Keratinocyte (primary cell): ENCODE measurements at regions not wholly inside any gene's neighbourhood (a gene's known extent, or its start where the extent isn't known, plus 50 kb on each side); places are given as distances from the start of the nearest gene placed in this dataset.

ENCODE experiments used
- DNase-seq: peaks from one replicate; pipeline ENCODE4 v3.0.0-alpha.2; 2011; ENCODE audit warnings: low read depth, missing footprints, low spot score
- FAIRE-seq: peaks from 2 replicates; lab custom pipeline; 2011; peaks lifted over from hg19 to GRCh38; lab: Jason Lieb, UNC
- H2AFZ ChIP-seq: 2 replicates; pipeline ENCODE4 v1.6.0; 2012; ENCODE audit warnings: low read length, control low read depth, inconsistent platforms; ENCODE audit not compliant: control insufficient read depth
- H3K27ac ChIP-seq: 2 replicates; pipeline ENCODE4 v1.5.1; 2011; ENCODE audit warnings: low read length; ENCODE audit not compliant: control insufficient read depth, insufficient read depth
- H3K27me3 ChIP-seq: 3 replicates; pipeline ENCODE4 v1.6.0; 2011; ENCODE audit warnings: low read length; ENCODE audit not compliant: control insufficient read depth, insufficient read depth; ENCODE audit errors: extremely low read depth
- H3K36me3 ChIP-seq, 2 experiments: 2 replicates in 1 of 2; 3 replicates in 1 of 2; pipeline ENCODE4 v1.5.1; 2011; ENCODE audit warnings: low read length in 2 of 2, mild to moderate bottlenecking in 1 of 2; ENCODE audit not compliant: control insufficient read depth in 2 of 2, insufficient read depth in 2 of 2; ENCODE audit errors: extremely low read depth in 1 of 2
- H3K4me1 ChIP-seq: 3 replicates; pipeline ENCODE4 v1.5.1; 2011; ENCODE audit warnings: low read length; ENCODE audit not compliant: control insufficient read depth, insufficient read depth; ENCODE audit errors: extremely low read depth
- H3K4me2 ChIP-seq: 3 replicates; pipeline ENCODE4 v1.6.0; 2011; ENCODE audit warnings: low read depth, low read length; ENCODE audit not compliant: control insufficient read depth, insufficient read depth; ENCODE audit errors: extremely low read depth
- H3K4me3 ChIP-seq, 3 experiments: fragments of 200-600 bp in 1 of 3; sonication (generic) in 1 of 3; 2 replicates in 2 of 3; 3 replicates in 1 of 3; pipeline ENCODE4 v1.5.1; 2011 to 2016; ENCODE audit warnings: low read length in 3 of 3, mild to moderate bottlenecking in 3 of 3, control low read depth in 2 of 3, inconsistent platforms in 1 of 3, low read depth in 1 of 3, mixed read lengths in 1 of 3, mixed run types in 1 of 3, moderate library complexity in 1 of 3; ENCODE audit not compliant: control insufficient read depth in 2 of 3, insufficient read depth in 2 of 3; ENCODE audit errors: extremely low read depth in 1 of 3
- H3K79me2 ChIP-seq: 2 replicates; pipeline ENCODE4 v1.6.0; 2012; ENCODE audit warnings: low read length; ENCODE audit not compliant: control insufficient read depth, insufficient read depth
- H3K9ac ChIP-seq: 3 replicates; pipeline ENCODE4 v1.6.0; 2011; ENCODE audit warnings: low read length; ENCODE audit not compliant: control insufficient read depth, insufficient read depth; ENCODE audit errors: extremely low read depth
- H3K9me1 ChIP-seq: 3 replicates; pipeline ENCODE4 v1.6.0; 2011; ENCODE audit warnings: low read length; ENCODE audit not compliant: control insufficient read depth, insufficient read depth; ENCODE audit errors: extremely low read depth
- H3K9me3 ChIP-seq: 2 replicates; pipeline ENCODE4 v1.5.1; 2012; ENCODE audit warnings: low read depth, low read length; ENCODE audit not compliant: control insufficient read depth
- H4K20me1 ChIP-seq: 3 replicates; pipeline ENCODE4 v1.6.0; 2011; ENCODE audit warnings: low read length; ENCODE audit not compliant: control insufficient read depth, insufficient read depth; ENCODE audit errors: extremely low read depth
- EZH2 ChIP-seq: IDR thresholded peaks from one replicate; pipeline ENCODE4 v1.6.1; 2012; ENCODE audit warnings: inconsistent platforms, mild to moderate bottlenecking, low read length, moderate library complexity
- dilution Hi-C: fragments of 300-500 bp; cut with MboI; formaldehyde crosslinking; loops from one replicate; pipeline ENCODE4 v1.7.0; 2020; ENCODE audit warnings: low sequenced_read_pairs; ENCODE audit not compliant: extremely low pct_ligation_motif_present
- TF ChIP-seq, protein P1 (sequence below), 3 experiments: IDR thresholded peaks in 1 of 3; conservative IDR thresholded peaks in 1 of 3; optimal IDR thresholded peaks in 1 of 3; 2 replicates in 2 of 3; 3 replicates in 1 of 3; pipeline versions ENCODE3 to v1.5.1; 2011; ENCODE audit warnings: low read length in 3 of 3, mild to moderate bottlenecking in 3 of 3, moderate library complexity in 2 of 3, control low read depth in 1 of 3, inconsistent platforms in 1 of 3; ENCODE audit not compliant: insufficient read depth in 2 of 3; ENCODE audit errors: extremely low read depth in 1 of 3

DNA sequence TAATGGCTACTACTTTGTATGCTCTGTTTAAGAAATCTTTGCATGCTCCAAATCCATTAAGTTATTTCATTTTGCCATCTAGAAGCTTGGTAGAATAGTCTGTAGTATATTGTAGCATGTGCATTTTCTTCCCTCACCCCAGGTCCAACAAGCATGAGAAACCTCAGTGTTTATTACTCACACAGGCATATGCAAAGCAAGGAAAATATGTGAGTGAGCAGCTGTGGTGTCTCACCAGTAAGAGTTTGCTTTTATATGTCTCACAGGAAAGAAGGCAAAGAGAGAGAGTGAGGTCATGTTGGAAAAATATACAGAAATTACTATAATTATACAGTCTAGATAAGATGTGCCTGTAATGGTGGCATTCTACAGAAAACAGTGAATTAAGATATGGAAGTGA, 312.5 kb downstream of the C3orf38 start:
- Histone ChIP-seq H3K4me3 (no peak overlapping the region), H3K27ac (no peak overlapping the region), H4K20me1 (no peaks in the 10 kb centered on the region), H3K4me2 (no peak overlapping the region), H3K27me3 (no peaks in the 10 kb centered on the region), H3K4me1 (no peaks in the 10 kb centered on the region), H3K9me3 (no peaks in the 10 kb centered on the region), H2AFZ (no peak overlapping the region), H3K9me1 (no peaks in the 10 kb centered on the region), H3K36me3 (no peaks in the 10 kb centered on the region), H3K9ac (no peak overlapping the region), H3K79me2 (no peaks in the 10 kb centered on the region)
- dilution Hi-C loops: no loop called here
- DNase-seq (no peak), FAIRE-seq (no peak)
- TF ChIP-seq, protein P1, sequence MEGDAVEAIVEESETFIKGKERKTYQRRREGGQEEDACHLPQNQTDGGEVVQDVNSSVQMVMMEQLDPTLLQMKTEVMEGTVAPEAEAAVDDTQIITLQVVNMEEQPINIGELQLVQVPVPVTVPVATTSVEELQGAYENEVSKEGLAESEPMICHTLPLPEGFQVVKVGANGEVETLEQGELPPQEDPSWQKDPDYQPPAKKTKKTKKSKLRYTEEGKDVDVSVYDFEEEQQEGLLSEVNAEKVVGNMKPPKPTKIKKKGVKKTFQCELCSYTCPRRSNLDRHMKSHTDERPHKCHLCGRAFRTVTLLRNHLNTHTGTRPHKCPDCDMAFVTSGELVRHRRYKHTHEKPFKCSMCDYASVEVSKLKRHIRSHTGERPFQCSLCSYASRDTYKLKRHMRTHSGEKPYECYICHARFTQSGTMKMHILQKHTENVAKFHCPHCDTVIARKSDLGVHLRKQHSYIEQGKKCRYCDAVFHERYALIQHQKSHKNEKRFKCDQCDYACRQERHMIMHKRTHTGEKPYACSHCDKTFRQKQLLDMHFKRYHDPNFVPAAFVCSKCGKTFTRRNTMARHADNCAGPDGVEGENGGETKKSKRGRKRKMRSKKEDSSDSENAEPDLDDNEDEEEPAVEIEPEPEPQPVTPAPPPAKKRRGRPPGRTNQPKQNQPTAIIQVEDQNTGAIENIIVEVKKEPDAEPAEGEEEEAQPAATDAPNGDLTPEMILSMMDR (optimal IDR thresholded peaks at IDR 0.05 in 1 of 3, IDR thresholded peaks at IDR 0.05 in 1 of 3, conservative IDR thresholded peaks at IDR 0.05 in 1 of 3; ENCODE audit: extremely low read depth in 1 of 3, insufficient read depth in 2 of 3, low read length in 3 of 3): no peak
- TF ChIP-seq EZH2: no peak

DNA sequence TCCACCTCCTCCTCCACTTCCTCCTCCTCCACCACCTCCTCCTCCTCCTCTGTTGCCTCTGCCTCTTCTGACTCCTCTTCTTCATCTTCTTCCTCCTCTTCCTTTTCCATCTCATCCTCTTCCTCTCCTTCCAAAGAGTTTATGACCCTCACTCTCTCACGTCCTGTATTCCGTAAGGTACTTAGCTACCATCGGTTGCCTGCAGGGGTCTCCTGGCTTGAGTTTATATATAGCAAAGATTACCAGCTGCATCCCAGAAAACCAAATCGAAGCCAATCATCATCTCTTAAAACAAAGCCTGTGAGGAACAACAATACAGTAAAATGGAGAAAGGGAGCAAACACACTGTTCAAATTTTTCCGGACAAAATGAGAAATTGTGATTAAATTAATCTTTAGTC, 317.4 kb downstream of the C3orf38 start:
- Histone ChIP-seq H3K9me1 (no peaks in the 10 kb centered on the region), H3K4me3 (no peak overlapping the region), H3K27ac (no peak overlapping the region), H3K4me2 (no peak overlapping the region), H3K79me2 (no peaks in the 10 kb centered on the region), H3K9me3 (no peaks in the 10 kb centered on the region), H4K20me1 (no peaks in the 10 kb centered on the region), H3K9ac (no peak overlapping the region), H3K27me3 (no peaks in the 10 kb centered on the region), H3K4me1 (no peaks in the 10 kb centered on the region), H3K36me3 (no peaks in the 10 kb centered on the region), H2AFZ (no peak overlapping the region)
- TF ChIP-seq EZH2: no peak
- TF ChIP-seq, protein P1 (optimal IDR thresholded peaks at IDR 0.05 in 1 of 3, IDR thresholded peaks at IDR 0.05 in 1 of 3, conservative IDR thresholded peaks at IDR 0.05 in 1 of 3; ENCODE audit: extremely low read depth in 1 of 3, insufficient read depth in 2 of 3, low read length in 3 of 3): no peak
- DNase-seq: no peak
- FAIRE-seq: no peak
- dilution Hi-C loops: no loop called here
